Gastroesophageal sphincter (tissue), 4 donors: ENCODE measurements at regions not wholly inside any gene's neighbourhood (a gene's known extent, or its start where the extent isn't known, plus 50 kb on each side); places are given as distances from the start of the nearest gene placed in this dataset.

ENCODE experiments used
- ATAC-seq: fragments of 150-250 bp; one replicate; pipeline ENCODE4 v1.9.1; 2016; ENCODE audit warnings: mild to moderate bottlenecking, moderate library complexity
- H3K27ac ChIP-seq, 4 donors: fragments of 200-600 bp; sonication (generic) in 3 of 4; 1 replicate in 3 of 4; 2 replicates in 1 of 4; pipeline ENCODE4 v1.5.1; 2016 to 2019
- H3K27me3 ChIP-seq: fragments of 200-600 bp; sonication (generic); one replicate; pipeline ENCODE4 v1.5.1; 2019
- H3K36me3 ChIP-seq, 2 donors: fragments of 200-600 bp; sonication (generic); one replicate each; pipeline ENCODE4 v1.5.1; 2019; ENCODE audit warnings: control low read depth in 1 of 2
- H3K4me1 ChIP-seq, 3 donors: fragments of 200-600 bp; sonication (generic); 1 replicate in 2 of 3; 2 replicates in 1 of 3; pipeline ENCODE4 v1.5.1; 2016 to 2019; ENCODE audit warnings: control low read depth in 2 of 3
- H3K4me3 ChIP-seq, 2 donors: fragments of 200-600 bp; sonication (generic); one replicate each; pipeline ENCODE4 v1.5.1; 2019; ENCODE audit warnings: mild to moderate bottlenecking in 1 of 2, moderate library complexity in 1 of 2
- H3K9me3 ChIP-seq, 3 donors: fragments of 200-600 bp; sonication (generic); one replicate each; pipeline ENCODE4 v1.5.1; 2017 to 2019; ENCODE audit warnings: control low read depth in 2 of 3
- CTCF ChIP-seq, 4 experiments: fragments of 200-600 bp in 2 of 4; fragments of 450-650 bp in 2 of 4; sonication (generic) in 1 of 4; IDR thresholded peaks; one replicate each; pipeline ENCODE4 v1.5.1; 2017 to 2019; ENCODE audit warnings: antibody characterized with exemption in 4 of 4, mild to moderate bottlenecking in 2 of 4, moderate library complexity in 2 of 4
- EP300 ChIP-seq: sonication (generic); formaldehyde crosslinking; IDR thresholded peaks from one replicate; pipeline ENCODE4 v1.6.1; 2017; ENCODE audit warnings: antibody characterized with exemption, mild to moderate bottlenecking
- POLR2A ChIP-seq, 2 donors: fragments of 450-650 bp; IDR thresholded peaks; one replicate each; pipeline ENCODE4 v1.6.1; 2017; ENCODE audit warnings: antibody characterized with exemption in 2 of 2, mild to moderate bottlenecking in 2 of 2, moderate library complexity in 1 of 2
- POLR2AphosphoS5 ChIP-seq: sonication (generic); formaldehyde crosslinking; IDR thresholded peaks from one replicate; pipeline ENCODE4 v1.6.1; 2017; ENCODE audit warnings: antibody characterized with exemption
- WGBS, 2 donors: methylation state at CpG; one replicate each; pipeline ENCODE4 v1.1.5; 2018; ENCODE audit warnings: low coverage in 1 of 2; 5-methylcytosine and 5-hydroxymethylcytosine counted together

GRCh38 chr12:124177951-124178316, 117.0 kb upstream of the RFLNA start:
- no peak for ATAC-seq
- Histone ChIP-seq H3K27me3 (no peaks in the 10 kb centered on the region), H3K4me3 (no peak overlapping the region), H3K9me3 (no peaks in the 10 kb centered on the region), H3K4me1 (no peaks in the 10 kb centered on the region), H3K36me3 (no peaks in the 10 kb centered on the region), H3K27ac (no peak overlapping the region)
- TF ChIP-seq POLR2A (IDR thresholded peaks at IDR 0.05) (no peak), EP300 (no peak), POLR2AphosphoS5 (no peak)
- WGBS, 2 donors: 94% methylated on average over 5 of the region's 5 CpGs; no CpG with 5 or more reads in 1 of the 2 donors

- Histone ChIP-seq H3K4me3 (no peak overlapping the region), H3K36me3 (no peaks in the 10 kb centered on the region), H3K27me3 (no peaks in the 10 kb centered on the region), H3K27ac (no peak overlapping the region), H3K4me1 (no peaks in the 10 kb centered on the region), H3K9me3 (no peaks in the 10 kb centered on the region)
- TF ChIP-seq POLR2A (IDR thresholded peaks at IDR 0.05) (no peak), CTCF (IDR thresholded peaks at IDR 0.05) (no peak), POLR2AphosphoS5 (no peak), EP300 (no peak)
- 80 to 83% methylated on average over 7 to 10 of the region's 11 CpGs for WGBS, 2 donors
- ATAC-seq: no peak
Measured at GRCh38 chr12:124179936-124180607, 114.8 kb upstream of the RFLNA start.

GRCh38 chr12:124183172-124183571, 111.7 kb upstream of the RFLNA start:
- no peak for TF ChIP-seq POLR2A (IDR thresholded peaks at IDR 0.05)
- TF ChIP-seq EP300: no peak
- no peak for TF ChIP-seq CTCF (IDR thresholded peaks at IDR 0.05)
- no peak for TF ChIP-seq POLR2AphosphoS5
- ATAC-seq: no peak
- H3K36me3 ChIP-seq: no peaks in the 10 kb centered on the region
- 46 to 93% methylated on average over 2 of the region's 2 CpGs for WGBS, 2 donors
- no peaks in the 10 kb centered on the region for H3K27me3 ChIP-seq
- no peaks in the 10 kb centered on the region for H3K9me3 ChIP-seq
- H3K27ac ChIP-seq: no peak overlapping the region
- H3K4me3 ChIP-seq: no peak overlapping the region
- H3K4me1 ChIP-seq: peaks cover 0 to 5% (median 0%) of the 10 kb centered on the region in 3 donors

GRCh38 chr12:124184456-124184855, 110.4 kb upstream of the RFLNA start:
- no peak for ATAC-seq
- WGBS, 2 donors: 76 to 90% methylated on average over 6 to 9 of the region's 18 CpGs

GRCh38 chr12:124185971-124186686, 108.8 kb upstream of the RFLNA start:
- WGBS, 2 donors: 62 to 81% methylated on average over 9 to 10 of the region's 15 CpGs
- Histone ChIP-seq H3K36me3 (no peaks in the 10 kb centered on the region), H3K27ac (no peak overlapping the region), H3K9me3 (no peaks in the 10 kb centered on the region), H3K27me3 (no peaks in the 10 kb centered on the region), H3K4me1 (peaks cover 0 to 16% (median 7%) of the 10 kb centered on the region in 3 donors), H3K4me3 (no peak overlapping the region)
- no peak for TF ChIP-seq POLR2AphosphoS5
- TF ChIP-seq CTCF (IDR thresholded peaks at IDR 0.05): no peak
- TF ChIP-seq POLR2A (IDR thresholded peaks at IDR 0.05): no peak
- no peak for TF ChIP-seq EP300
- ATAC-seq: no peak

More at GRCh38 chr12:124184456-124184855, 110.4 kb upstream of the RFLNA start:
- Histone ChIP-seq H3K9me3 (no peaks in the 10 kb centered on the region), H3K4me3 (no peak overlapping the region), H3K4me1 (peaks cover 0 to 16% (median 7%) of the 10 kb centered on the region in 3 donors), H3K36me3 (no peaks in the 10 kb centered on the region), H3K27ac (no peak overlapping the region), H3K27me3 (no peaks in the 10 kb centered on the region)
- no peak for TF ChIP-seq CTCF (IDR thresholded peaks at IDR 0.05)
- no peak for TF ChIP-seq POLR2AphosphoS5
- TF ChIP-seq EP300: no peak
- no peak for TF ChIP-seq POLR2A (IDR thresholded peaks at IDR 0.05)
